ENCODE measurements at regions not wholly inside any gene's neighbourhood (a gene's known extent, or its start where the extent isn't known, plus 50 kb on each side); places are given as distances from the start of the nearest gene placed in this dataset.

DNA sequence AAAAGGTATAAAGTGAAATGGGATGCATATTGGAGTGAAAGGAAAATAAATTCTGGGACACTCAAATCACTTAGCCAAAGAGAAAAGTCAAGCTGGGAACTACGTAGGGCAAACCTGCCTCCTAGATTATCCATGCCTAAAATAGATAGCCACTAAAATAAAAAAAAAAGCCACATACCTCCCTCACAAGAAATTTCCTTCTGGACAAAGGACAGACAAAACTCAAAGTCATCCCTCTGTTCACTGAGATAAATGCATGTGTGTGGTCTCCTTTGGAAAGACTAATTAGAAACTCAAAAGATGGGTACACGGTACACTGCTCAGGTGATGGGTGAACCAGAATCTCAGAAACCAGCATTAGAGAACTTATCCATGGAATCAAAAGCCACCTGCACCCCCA, 65.2 kb upstream of the MME start:
- no peak for TF ChIP-seq ZFX (IDR thresholded peaks at IDR 0.05)
- TF ChIP-seq, protein P1, sequence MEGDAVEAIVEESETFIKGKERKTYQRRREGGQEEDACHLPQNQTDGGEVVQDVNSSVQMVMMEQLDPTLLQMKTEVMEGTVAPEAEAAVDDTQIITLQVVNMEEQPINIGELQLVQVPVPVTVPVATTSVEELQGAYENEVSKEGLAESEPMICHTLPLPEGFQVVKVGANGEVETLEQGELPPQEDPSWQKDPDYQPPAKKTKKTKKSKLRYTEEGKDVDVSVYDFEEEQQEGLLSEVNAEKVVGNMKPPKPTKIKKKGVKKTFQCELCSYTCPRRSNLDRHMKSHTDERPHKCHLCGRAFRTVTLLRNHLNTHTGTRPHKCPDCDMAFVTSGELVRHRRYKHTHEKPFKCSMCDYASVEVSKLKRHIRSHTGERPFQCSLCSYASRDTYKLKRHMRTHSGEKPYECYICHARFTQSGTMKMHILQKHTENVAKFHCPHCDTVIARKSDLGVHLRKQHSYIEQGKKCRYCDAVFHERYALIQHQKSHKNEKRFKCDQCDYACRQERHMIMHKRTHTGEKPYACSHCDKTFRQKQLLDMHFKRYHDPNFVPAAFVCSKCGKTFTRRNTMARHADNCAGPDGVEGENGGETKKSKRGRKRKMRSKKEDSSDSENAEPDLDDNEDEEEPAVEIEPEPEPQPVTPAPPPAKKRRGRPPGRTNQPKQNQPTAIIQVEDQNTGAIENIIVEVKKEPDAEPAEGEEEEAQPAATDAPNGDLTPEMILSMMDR (conservative IDR thresholded peaks at IDR 0.05): no peak
- H3K27ac ChIP-seq: no peak overlapping the region

DNA sequence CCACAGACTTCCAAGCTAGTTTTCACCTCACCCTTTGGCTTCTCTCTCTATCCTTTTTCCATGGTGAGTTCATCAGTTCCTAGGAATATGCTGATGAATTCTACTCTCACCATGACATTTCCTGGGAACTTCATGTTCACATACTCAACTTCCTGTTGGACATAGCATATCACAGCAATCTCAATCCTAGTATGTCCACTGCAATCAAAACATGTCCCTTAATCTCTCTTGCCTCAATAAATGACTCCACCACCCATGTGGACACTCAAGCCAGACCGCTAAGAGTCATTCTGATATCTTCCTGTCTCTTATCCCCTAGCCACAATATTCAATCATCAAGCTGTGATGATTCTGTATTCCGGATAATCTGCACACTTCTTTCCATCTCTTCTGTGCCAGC, 66.7 kb upstream of the MME start:
- no peak overlapping the region for H3K27ac ChIP-seq
- no peak for TF ChIP-seq ZFX (IDR thresholded peaks at IDR 0.05)
- TF ChIP-seq, protein P1 (conservative IDR thresholded peaks at IDR 0.05): no peak

DNA sequence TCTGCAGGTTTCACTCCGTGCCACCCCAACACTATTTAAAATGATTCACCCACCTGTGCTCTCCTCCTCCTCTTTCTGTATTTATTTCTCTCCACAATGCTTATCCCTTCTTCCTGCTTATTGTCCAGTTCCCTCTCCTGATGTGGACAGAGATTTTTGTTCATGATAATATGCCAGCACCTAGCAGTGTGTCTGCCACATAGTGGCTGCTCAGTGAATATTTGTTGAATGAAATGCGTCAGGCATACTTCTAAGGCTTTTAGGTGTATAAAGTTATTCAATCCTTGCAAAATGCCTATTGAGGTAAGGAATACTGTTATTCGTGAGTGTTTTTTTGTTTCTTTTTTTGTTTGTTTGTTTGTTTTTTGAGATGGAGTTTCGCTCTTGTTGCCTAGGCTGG, 67.5 kb upstream of the MME start:
- H3K27ac ChIP-seq: no peak overlapping the region
- no peak for TF ChIP-seq ZFX (IDR thresholded peaks at IDR 0.05)
- TF ChIP-seq, protein P1 (conservative IDR thresholded peaks at IDR 0.05): peak; percentile 16

DNA sequence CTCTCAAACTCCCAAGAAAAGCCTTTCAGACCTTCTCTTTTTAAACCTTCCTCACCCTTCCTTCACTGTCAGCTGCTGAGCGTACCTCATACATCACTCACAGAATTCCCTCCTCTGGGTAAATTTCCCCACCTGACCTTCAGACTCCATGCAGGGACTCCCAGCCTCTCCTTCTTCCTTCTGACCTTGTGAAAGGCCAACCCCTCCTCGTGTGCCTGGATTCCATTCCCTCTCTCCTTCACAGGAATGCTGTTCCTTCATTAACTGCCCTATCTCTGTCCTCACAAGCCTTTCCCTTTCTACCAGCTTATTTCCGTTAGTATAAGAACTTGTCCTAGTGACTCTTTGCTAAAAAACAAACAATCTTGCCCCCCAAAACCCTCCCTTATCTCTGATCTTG, 69.7 kb upstream of the MME start:
- TF ChIP-seq ZFX (IDR thresholded peaks at IDR 0.05): no peak
- TF ChIP-seq, protein P1 (conservative IDR thresholded peaks at IDR 0.05): no peak
- no peak overlapping the region for H3K27ac ChIP-seq

DNA sequence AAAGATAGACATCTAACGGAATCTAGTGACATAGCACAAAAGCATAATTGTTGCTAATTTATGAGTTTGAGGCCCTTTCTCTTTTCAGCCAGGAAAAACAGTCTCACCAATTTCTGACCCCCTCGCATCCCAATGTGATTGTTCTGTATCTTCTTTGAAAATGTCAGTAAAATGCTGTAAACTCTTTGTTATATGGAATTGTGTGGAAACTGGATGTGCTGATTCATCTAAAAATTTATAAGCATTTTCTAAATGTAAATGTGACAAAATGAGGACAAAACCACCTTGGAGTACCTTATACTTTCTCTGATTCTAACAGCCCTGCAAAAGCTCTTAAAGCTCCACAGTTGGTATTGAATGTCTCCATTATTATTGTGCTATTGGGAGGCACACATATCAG, 70.9 kb upstream of the MME start:
- no peak overlapping the region for H3K27ac ChIP-seq
- no peak for TF ChIP-seq ZFX (IDR thresholded peaks at IDR 0.05)
- TF ChIP-seq, protein P1 (conservative IDR thresholded peaks at IDR 0.05): no peak

DNA sequence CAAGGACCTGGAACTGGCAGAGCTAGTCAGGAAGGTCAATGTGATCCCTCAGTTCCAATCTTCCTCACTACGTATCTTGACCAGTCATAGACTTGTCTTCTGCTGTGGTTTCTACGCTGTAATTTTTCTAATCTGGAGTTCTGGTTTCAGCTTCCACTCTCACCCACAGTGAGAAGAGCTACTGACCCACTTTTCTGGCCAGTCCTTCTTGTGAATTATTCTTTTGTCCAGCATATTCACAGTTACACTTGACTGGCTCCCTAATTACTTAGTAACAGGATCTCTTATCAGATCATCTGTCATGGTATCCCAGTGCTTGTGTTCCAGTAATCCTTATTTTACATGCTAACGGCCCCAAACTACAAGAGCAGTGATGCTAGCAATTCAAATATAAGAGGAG, 72.4 kb upstream of the MME start:
- TF ChIP-seq ZFX (IDR thresholded peaks at IDR 0.05): no peak
- TF ChIP-seq, protein P1 (conservative IDR thresholded peaks at IDR 0.05): no peak
- H3K27ac ChIP-seq: no peak overlapping the region

DNA sequence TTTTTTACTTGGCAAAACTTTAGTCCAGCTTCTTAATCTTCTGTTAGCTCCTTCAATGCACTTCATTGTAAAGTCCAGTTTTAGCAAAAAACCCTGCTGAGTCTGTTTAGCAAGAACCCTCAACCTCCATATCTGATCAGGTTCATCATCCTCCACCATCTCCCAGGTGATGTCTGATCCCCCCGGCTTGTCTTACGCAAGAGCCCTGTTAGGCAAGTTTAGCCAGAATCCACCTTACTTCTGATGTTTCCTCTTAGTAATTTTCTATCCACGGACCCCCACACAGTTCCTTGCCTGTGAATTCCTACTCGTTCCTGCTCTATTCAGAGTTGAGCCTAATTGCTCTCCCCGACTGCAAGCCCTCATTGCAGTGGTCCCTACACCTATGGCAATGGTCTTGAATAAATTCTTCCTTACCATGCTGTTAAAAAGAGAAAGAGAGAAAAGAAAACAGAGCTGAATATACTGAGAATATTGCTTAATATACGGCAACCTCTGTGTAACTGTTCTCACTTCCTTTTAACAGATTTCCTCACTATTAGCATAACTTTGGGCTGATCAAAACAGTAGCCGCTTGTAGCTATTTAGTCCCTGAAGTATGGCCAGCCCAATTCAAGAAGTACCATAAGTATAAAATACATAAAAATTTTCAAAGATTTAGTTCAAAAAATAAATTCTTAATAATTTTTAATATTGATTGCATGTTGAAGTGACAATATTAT, 78.7 kb upstream of the MME start:
- TF ChIP-seq ZFX (IDR thresholded peaks at IDR 0.05): no peak
- H3K27ac ChIP-seq: no peak overlapping the region

DNA sequence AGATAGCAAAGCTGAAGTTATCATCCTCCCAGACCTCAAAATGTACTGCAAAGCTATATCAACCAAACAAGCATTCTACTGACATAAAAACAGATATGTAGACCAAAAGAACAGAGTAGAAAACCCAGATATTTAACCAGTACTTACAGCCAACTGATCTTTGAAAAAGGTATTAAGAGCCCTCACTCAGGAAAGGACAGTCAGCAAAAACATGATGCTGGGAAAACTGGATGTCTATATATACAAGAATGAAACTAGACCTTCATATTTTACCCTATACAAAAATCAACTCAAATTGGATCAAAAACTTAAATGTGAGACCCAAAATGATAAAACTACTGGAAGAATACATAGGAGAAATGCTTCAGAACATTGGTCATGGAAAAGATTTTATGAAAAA, 87.5 kb upstream of the MME start:
- TF ChIP-seq ZFX (IDR thresholded peaks at IDR 0.05): no peak
- TF ChIP-seq, protein P1 (conservative IDR thresholded peaks at IDR 0.05): no peak

More for the DNA sequence above, 87.5 kb upstream of the MME start:
- H3K27ac ChIP-seq: no peak overlapping the region
